GM12891 (cell line): ENCODE measurements at regions not wholly inside any gene's neighbourhood (a gene's known extent, or its start where the extent isn't known, plus 50 kb on each side); places are given as distances from the start of the nearest gene placed in this dataset.

Experiments
- DNase-seq: peaks from one replicate; pipeline ENCODE4 v3.0.0; 2011; ENCODE audit warnings: low spot score; ENCODE audit not compliant: insufficient read length
- FAIRE-seq: peaks from 2 replicates; lab custom pipeline; 2011; peaks lifted over from hg19 to GRCh38; lab: Jason Lieb, UNC
- PAX5 ChIP-seq: IDR thresholded peaks from 2 replicates; pipeline ENCODE4 v1.6.1; 2011; ENCODE audit warnings: low read length, moderate library complexity, mild to moderate bottlenecking; ENCODE audit not compliant: insufficient read depth, severe bottlenecking
- POLR2A ChIP-seq: IDR thresholded peaks from 2 replicates; pipeline ENCODE4 v1.6.1; 2011; ENCODE audit warnings: low read depth, low read length, control low read depth
- POLR2AphosphoS5 ChIP-seq: IDR thresholded peaks from 2 replicates; pipeline ENCODE4 v1.6.1; 2011; ENCODE audit warnings: low read depth, low read length, control low read depth
- POU2F2 ChIP-seq: IDR thresholded peaks from 2 replicates; pipeline ENCODE4 v1.6.1; 2011; ENCODE audit warnings: low read depth, mild to moderate bottlenecking, control low read depth, low read length, moderate library complexity
- SPI1 ChIP-seq: IDR thresholded peaks from 2 replicates; pipeline ENCODE4 v1.6.1; 2011; ENCODE audit warnings: low read depth, low read length, control low read depth
- TAF1 ChIP-seq: IDR thresholded peaks from 2 replicates; pipeline ENCODE4 v1.6.1; 2011; ENCODE audit warnings: low read depth, low read length, control low read depth

DNA sequence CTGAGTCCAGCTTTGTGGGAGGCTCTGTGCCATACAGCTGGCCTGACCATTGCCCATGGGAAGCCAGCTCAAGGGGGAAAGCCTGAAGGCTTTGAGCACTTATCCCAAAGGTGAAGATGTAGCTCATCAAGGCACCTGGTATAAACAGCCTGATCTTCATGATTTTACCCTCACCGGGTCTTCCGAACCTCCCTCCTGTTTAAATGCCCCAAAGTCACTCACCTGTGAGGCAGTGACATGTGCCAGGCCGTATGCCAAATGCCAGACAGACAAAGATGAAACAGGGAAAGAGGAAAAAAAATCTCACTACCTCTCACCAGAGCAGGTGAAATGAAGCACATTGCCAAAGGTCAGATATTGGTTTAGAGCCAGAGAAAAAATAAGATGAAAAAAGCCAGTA lies 62.8 kb upstream of the ITSN2 start:
- DNase-seq (no peak), FAIRE-seq (no peak)
- no peak for TF ChIP-seq PAX5
- no peak for TF ChIP-seq TAF1
- no peak for TF ChIP-seq POU2F2
- TF ChIP-seq SPI1 = no peak
- no peak for TF ChIP-seq POLR2AphosphoS5
- TF ChIP-seq POLR2A = no peak

DNA sequence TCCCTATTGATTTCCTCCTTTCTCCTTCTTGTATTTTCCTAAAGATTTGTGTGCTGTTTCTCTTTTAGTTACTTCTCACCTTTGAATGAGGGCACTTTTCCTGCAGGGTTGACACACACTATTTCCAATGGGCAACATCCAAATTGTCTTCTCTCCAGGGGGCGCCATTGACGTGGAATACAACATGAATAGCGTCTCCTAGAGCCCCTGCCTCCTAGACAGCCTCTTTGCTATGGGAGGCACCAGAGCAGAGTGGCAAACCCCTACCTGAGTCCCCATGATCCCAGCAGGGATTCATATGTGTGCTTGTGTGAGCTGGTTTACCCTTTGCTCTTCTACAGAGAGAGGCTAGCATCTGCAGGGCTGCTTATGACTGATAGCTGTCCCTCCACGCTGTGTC lies 61.3 kb upstream of the ITSN2 start:
- TF ChIP-seq POLR2AphosphoS5 (no peak), PAX5 (no peak), POU2F2 (no peak), POLR2A (no peak), SPI1 (no peak), TAF1 (no peak)
- DNase-seq = no peak
- FAIRE-seq = peak; percentile 85

DNA sequence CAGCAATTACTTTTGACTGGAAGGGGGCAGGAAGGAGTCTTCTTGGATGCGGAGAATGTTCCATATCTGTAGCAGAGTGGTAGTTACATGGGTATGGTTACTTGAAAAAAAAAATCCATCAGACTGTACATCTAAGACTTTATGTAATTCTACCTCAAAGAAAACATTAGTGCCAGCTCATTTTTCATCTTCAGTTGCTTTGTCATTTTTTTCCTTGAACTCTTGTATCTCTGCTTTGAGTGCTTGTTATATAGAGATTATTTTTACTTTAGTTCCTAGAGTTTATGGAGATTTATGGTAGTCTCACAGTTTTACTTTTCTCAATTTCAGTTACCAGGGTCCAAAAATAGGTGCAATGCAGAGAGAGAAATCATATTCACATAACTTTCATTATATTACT lies 60.0 kb upstream of the ITSN2 start:
- DNase-seq (no peak), FAIRE-seq (no peak)
- TF ChIP-seq POU2F2 (no peak), POLR2AphosphoS5 (no peak), PAX5 (no peak), SPI1 (no peak), POLR2A (no peak), TAF1 (no peak)

DNA sequence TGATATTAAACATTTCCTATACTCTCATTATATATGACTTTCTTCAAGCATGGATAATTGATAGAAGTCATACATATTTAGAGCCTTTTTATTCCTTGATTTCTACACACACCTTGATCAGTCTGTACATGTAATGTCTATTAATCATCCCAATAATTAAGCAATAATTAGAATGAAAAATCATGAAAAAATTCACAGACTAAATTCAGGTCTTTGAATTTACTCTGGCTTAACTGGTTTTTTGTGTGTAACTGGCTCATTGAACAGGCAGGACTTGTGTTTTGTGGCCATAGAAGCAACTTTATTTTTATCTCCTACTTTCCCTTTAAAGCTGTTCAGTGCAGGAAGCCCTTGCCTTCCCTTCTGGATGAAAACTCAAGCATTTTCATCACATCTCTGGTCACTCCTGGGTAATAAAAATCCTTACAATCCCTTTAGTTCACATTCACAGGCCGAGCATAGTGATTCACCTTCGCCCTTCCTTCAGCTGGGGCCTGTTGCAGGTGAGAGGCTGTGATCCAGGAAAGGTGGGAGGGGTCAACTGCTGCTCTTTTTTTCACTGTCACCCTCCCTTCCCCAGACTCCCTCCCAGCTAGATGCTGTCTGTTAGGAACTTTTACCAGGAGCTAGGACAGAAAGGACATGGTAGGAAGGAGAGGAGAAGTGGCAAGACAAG lies 58.0 kb upstream of the ITSN2 start:
- DNase-seq = no peak
- TF ChIP-seq POLR2A (no peak), PAX5 (no peak), POU2F2 (no peak), POLR2AphosphoS5 (no peak), SPI1 (no peak), TAF1 (no peak)
- FAIRE-seq = no peak

DNA sequence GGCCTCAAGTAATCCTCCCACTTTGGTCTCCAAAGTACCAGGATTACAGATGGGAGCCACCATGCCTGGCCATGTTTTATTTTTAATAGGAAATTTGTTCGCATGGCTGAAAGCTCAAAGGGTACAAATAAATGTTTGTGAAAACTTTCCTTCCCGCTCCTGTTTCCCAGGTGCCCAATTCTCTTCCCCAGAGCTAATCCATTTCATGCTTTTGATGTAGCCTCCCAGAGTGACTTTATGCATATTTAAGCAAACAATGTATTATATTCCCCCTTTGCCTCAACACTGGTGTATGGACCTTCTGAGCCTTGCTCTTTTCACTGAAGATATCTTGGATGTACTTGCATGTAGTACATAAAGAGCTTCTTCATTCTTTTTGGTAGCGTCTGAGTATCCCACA lies 52.5 kb upstream of the ITSN2 start:
- FAIRE-seq (no peak), DNase-seq (no peak)
- TF ChIP-seq TAF1 (no peak), POLR2AphosphoS5 (no peak), POLR2A (no peak), PAX5 (no peak), POU2F2 (no peak), SPI1 (no peak)

DNA sequence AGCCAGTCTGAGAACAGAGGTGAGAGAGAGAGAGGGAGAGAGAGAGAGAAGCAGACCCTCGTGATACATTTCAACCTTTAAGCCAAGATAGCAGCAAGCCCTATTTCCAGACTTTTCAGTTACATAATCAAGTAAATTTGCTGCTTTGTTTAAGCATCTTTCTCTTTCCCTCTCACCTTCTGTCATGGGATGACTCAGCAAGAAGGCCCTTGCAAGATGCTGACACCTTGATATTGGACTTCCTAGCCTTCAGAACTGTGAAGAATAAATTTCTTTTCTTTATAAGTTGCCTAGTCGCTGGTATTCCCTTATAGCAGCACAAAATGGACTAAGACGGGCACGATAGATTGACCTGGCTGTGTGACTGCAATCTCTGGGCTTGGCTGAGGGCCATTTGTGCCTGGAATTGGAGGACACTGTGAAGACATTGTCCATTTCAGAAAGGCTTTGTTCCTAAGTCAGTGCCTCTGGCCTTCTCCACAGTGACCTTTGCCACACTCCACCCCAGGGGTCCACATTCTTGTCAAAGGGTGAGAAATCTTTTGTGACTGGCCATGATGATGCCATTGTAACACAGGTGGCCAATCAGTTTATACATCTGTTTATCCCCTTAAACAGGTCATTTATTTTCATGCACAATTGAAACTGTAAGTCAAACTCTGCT lies 51.3 kb upstream of the ITSN2 start:
- no peak for DNase-seq
- no peak for FAIRE-seq
- TF ChIP-seq POLR2AphosphoS5 (no peak), PAX5 (no peak), POLR2A (no peak), POU2F2 (no peak), SPI1 (no peak), TAF1 (no peak)

DNA sequence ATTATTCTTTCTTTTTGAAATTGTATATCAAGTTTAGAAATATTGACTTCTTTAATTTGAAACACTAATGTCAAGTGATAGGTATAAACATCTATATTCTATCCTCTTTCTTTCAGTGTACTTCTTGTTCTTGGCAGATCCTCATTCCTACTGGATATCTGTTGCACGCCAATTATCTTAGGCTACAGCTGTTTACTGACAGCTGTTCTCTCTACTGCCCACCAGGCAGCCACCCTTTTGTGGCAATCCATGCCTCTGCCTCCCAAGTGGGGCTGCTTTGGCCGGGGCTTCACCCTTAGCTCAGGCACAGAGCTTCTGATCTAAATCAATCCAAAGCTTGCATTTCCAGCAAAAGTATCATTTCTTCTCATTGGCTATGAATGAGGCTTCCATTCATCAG lies 50.6 kb upstream of the ITSN2 start:
- no peak for TF ChIP-seq SPI1
- TF ChIP-seq TAF1 = no peak
- TF ChIP-seq POLR2AphosphoS5 = no peak
- TF ChIP-seq POU2F2 = no peak
- TF ChIP-seq PAX5 = no peak
- no peak for FAIRE-seq
- no peak for DNase-seq

DNA sequence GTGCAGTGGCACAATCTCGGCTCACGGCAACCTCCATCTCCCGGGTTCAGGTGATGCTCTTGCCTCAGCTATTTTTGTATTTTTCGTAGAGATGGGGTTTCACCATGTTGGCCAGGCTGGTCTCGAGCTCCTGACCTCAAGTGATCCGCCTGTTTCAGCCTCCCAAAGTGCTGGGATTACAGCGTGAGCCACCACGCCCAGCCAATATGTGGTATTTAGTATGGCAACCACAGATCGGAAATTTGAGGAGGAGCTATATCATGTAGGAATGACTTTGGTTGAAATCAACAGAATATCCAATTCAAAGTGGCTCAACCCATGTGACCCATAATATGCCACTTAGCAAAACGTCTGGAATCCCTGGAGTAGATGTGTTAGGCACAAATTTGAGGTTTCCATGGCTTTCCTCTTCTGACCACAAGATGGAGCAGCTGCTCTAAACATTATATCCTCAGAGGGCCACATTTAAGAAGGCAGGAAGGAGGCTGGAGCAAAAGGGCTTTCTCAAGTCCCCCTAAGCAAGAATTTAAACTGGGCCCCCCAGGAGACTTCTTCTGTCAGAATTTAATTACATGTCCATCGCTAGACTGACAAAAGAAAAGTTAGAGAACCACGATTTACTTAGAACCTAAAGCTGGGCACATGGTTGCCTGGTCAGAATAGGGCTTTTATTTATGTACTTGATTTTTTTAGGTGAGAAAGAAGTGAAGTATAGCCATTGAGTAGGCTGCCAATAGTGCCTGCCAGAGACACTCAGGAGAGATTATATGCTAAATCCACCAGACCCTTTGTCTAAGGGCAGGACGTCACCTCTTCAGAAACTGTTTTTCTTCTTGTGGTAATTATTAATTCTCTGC lies 49.6 kb upstream of the ITSN2 start:
- peak; percentile 90 for FAIRE-seq
- no peak for TF ChIP-seq POLR2AphosphoS5
- no peak for TF ChIP-seq PAX5
- TF ChIP-seq TAF1 = no peak
- TF ChIP-seq SPI1 = no peak
- no peak for TF ChIP-seq POLR2A
- no peak for TF ChIP-seq POU2F2

More for the DNA sequence above, 49.6 kb upstream of the ITSN2 start:
- peak; percentile 46 for DNase-seq
